Psoas muscle (tissue), 7 donors: ENCODE measurements at regions not wholly inside any gene's neighbourhood (a gene's known extent, or its start where the extent isn't known, plus 50 kb on each side); places are given as distances from the start of the nearest gene placed in this dataset.
"Not testable (repeated sequence)": the region's sequence is repeated elsewhere in the genome, so short reads cannot be mapped to it uniquely, and the experiment has no call there.

Source experiments
- ATAC-seq, 4 donors: fragments of 200-7000 bp; cut with Tn5 transposase; one replicate each; pipeline ENCODE4 v1.9.1; 2020; ENCODE audit warnings: moderate library complexity in 3 of 4, mild to moderate bottlenecking in 2 of 4
- DNase-seq, 2 donors: peaks; one replicate each; pipeline ENCODE4 v3.0.0-alpha.2; 2020
- H3K27ac ChIP-seq: fragments of 200-600 bp; one replicate; pipeline ENCODE4 v1.8.0; 2022
- H3K27me3 ChIP-seq, 3 donors: fragments of 200-600 bp in 1 of 3; one replicate each; pipeline versions ENCODE4 v1.6.1 to v1.8.0; 2013 to 2022; ENCODE audit warnings: low read length in 2 of 3, mild to moderate bottlenecking in 2 of 3, moderate library complexity in 1 of 3; ENCODE audit not compliant: insufficient read depth in 3 of 3
- H3K36me3 ChIP-seq, 2 donors: fragments of 200-600 bp in 1 of 2; one replicate each; pipeline versions ENCODE4 v1.6.1 to v1.8.0; 2013 to 2022; ENCODE audit warnings: low read depth in 1 of 2, mild to moderate bottlenecking in 1 of 2, moderate library complexity in 1 of 2; ENCODE audit not compliant: insufficient read depth in 1 of 2
- H3K4me1 ChIP-seq: fragments of 200-600 bp; one replicate; pipeline ENCODE4 v1.8.0; 2022
- H3K4me3 ChIP-seq: fragments of 200-600 bp; one replicate; pipeline ENCODE4 v1.8.0; 2022; ENCODE audit warnings: mild to moderate bottlenecking
- H3K9me3 ChIP-seq: fragments of 200-600 bp; one replicate; pipeline ENCODE4 v1.8.0; 2022
- WGBS, 3 donors: extraction: QIAGEN DNeasy Blood & Tissue Kit; methylation state at CpG; one replicate each; pipeline versions ENCODE4 v1.1.6 to v1.1.7; 2013; 5-methylcytosine and 5-hydroxymethylcytosine counted together
- intact Hi-C, 2 donors: fragments of 100-400 bp; cut with DNase I; formaldehyde crosslinking; loops; one replicate each; pipeline versions ENCODE4 v1.11.0 to v1.14.2; 2022
- TF ChIP-seq, protein P1 (sequence below): fragments of 200-600 bp; IDR thresholded peaks from one replicate; pipeline ENCODE4 v1.8.0; 2022; ENCODE audit warnings: antibody characterized with exemption
- donor health status: healthy with polysubstance abuse.
- donor health status: DM: no; HTN: no; CAD: no; lungs with moderate emphysema.
- donor health status: Bipolar disorder and iron deficiency.
- donor health status: healthy.
- donor health status: DM: yes; HTN: yes; CAD: no.
- donor health status: DM: no; HTN: no; CAD: no.
- donor health status: DM: yes; HTN: yes; CAD: no.

DNA sequence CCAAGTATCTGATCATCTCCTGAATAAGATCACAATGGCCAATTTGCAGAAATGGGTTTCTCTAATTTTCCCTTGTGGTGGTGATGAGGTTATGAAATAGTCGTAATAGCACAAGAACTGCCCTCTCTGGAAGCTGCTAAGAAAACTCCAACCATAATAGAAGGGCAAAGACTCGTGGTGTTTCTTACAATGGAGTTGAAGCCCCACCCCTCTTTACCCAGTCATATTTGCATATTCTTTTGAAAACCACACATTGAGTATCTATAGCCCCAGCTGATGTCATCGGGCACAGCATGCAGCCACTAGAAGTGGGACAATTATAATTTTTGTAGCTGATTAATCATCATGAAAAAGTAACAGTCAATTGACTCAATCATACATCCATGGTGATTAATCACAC lies 452.1 kb upstream of the POU3F2 start:
- intact Hi-C loops = no loop called here
- 69 to 74% (median 69%) methylated on average over 3 of the region's 3 CpGs for WGBS, 3 donors
- Histone ChIP-seq H3K27ac (no peak overlapping the region), H3K36me3 (no peaks in the 10 kb centered on the region), H3K4me1 (no peaks in the 10 kb centered on the region), H3K27me3 (no peaks in the 10 kb centered on the region), H3K9me3 (no peaks in the 10 kb centered on the region), H3K4me3 (no peak overlapping the region)
- TF ChIP-seq, protein P1, sequence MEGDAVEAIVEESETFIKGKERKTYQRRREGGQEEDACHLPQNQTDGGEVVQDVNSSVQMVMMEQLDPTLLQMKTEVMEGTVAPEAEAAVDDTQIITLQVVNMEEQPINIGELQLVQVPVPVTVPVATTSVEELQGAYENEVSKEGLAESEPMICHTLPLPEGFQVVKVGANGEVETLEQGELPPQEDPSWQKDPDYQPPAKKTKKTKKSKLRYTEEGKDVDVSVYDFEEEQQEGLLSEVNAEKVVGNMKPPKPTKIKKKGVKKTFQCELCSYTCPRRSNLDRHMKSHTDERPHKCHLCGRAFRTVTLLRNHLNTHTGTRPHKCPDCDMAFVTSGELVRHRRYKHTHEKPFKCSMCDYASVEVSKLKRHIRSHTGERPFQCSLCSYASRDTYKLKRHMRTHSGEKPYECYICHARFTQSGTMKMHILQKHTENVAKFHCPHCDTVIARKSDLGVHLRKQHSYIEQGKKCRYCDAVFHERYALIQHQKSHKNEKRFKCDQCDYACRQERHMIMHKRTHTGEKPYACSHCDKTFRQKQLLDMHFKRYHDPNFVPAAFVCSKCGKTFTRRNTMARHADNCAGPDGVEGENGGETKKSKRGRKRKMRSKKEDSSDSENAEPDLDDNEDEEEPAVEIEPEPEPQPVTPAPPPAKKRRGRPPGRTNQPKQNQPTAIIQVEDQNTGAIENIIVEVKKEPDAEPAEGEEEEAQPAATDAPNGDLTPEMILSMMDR = no peak
- ATAC-seq = no peak
- DNase-seq = no peak

DNA sequence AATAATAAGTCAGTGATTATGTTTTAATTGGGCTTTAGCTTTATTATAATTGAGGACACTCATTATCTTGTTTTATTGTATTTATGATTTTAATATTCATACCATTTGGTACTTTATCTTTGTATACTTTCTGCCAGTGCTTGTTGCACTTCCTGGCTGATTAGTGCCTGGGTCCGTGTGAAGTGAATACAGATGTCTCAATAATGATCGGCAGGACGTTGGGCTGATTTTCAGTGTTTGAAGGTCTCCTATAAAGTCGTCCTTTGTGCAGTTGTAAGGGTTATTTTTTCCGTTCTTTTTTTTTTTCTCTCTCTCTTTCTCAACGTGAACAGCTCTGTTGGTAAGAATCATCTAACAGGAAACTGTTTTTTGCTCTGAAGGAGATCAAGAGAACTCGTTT lies 450.0 kb upstream of the POU3F2 start:
- TF ChIP-seq, protein P1 = no peak
- 47 to 49% (median 48%) methylated on average over 7 of the region's 7 CpGs for WGBS, 3 donors
- H3K36me3 ChIP-seq = no peaks in the 10 kb centered on the region
- intact Hi-C loops = no loop called here
- H3K4me3 ChIP-seq = no peak overlapping the region
- DNase-seq = no peak
- no peaks in the 10 kb centered on the region for H3K4me1 ChIP-seq
- no peaks in the 10 kb centered on the region for H3K9me3 ChIP-seq
- ATAC-seq = no peak
- H3K27ac ChIP-seq = no peak overlapping the region
- H3K27me3 ChIP-seq = no peaks in the 10 kb centered on the region

DNA sequence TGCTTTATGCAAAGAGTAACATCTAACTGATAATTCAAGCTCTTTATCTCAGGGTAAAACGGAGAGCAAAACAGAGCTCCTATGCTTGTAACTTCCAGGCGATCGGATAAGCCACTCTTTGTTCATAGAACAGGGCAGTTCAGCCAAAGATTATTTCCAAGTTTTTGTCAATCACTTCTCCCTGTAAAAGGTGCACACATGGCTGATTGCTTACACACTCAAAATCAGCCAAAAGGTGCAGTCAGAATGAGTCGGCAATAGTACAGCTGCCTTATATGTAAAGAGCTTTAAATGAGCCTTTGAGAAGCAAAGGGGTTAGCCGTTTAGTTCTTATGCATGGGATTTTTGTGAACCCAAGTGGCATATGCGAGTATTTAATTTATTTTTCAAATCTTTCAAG lies 449.6 kb upstream of the POU3F2 start:
- ATAC-seq = no peak

DNA sequence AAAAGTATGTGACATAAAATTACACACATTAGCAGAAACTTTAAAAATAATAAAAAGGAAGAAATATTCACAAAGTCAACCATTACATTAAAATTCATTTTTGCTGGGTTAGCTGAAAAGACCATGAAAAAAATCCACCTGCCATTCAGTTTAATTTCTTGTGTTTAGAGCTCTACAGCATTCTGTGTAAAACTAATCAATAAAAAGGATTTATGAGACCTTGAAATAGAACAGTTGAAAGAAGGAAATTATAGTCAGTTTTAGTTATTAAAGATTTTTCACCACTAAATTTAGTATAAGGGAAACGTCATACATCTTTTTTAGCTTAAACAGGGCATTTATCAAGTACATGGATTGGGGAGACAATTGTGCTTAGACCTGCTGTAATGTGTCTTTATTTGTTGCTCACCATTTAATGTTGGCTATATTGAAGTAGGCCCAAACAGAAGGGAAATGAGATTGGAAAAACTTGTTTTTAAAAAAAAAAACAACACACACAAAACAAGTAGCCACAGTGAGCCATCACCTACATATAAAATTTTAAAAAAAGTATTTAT lies 438.7 kb upstream of the POU3F2 start:
- TF ChIP-seq, protein P1 = no peak
- Histone ChIP-seq H3K4me1 (no peaks in the 10 kb centered on the region), H3K4me3 (no peak overlapping the region), H3K27ac (no peak overlapping the region), H3K9me3 (no peaks in the 10 kb centered on the region), H3K27me3 (no peaks in the 10 kb centered on the region), H3K36me3 (no peaks in the 10 kb centered on the region)
- no peak for ATAC-seq
- DNase-seq = no peak
- intact Hi-C loops = no loop called here
- 36 to 51% (median 41%) methylated on average over 1 of the region's 1 CpG for WGBS, 3 donors

More for the DNA sequence above, 449.6 kb upstream of the POU3F2 start:
- DNase-seq = no peak
- TF ChIP-seq, protein P1 = no peak
- no peaks in the 10 kb centered on the region for H3K27me3 ChIP-seq
- H3K4me1 ChIP-seq = no peaks in the 10 kb centered on the region
- H3K4me3 ChIP-seq = no peak overlapping the region
- intact Hi-C loops = no loop called here
- no peaks in the 10 kb centered on the region for H3K36me3 ChIP-seq
- no peak overlapping the region for H3K27ac ChIP-seq
- 75 to 79% (median 75%) methylated on average over 6 of the region's 6 CpGs for WGBS, 3 donors
- no peaks in the 10 kb centered on the region for H3K9me3 ChIP-seq

DNA sequence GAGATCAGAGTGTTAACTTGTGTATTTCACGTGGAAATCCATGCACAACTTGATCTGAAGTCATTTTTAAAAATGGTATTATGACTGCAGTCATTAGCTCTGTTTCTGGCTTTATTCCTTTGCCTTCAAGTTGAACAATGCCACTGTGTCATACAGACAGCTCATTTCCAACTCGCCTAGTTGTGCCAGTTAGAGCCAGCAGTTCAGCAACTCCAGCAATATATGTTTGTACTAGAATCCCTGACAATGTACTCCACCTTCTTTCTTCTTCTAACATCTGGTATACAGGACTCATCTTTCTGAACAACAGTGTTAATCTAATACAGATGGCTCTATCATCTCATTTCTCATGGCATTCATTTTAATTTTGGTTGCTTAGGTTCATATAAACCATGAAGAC lies 418.3 kb upstream of the POU3F2 start:
- H3K36me3 ChIP-seq = no peaks in the 10 kb centered on the region
- no peaks in the 10 kb centered on the region for H3K4me1 ChIP-seq
- DNase-seq (no peak), ATAC-seq (no peak)
- TF ChIP-seq, protein P1 = no peak
- intact Hi-C loops = no loop called here
- H3K27ac ChIP-seq = no peak overlapping the region
- H3K9me3 ChIP-seq = no peaks in the 10 kb centered on the region
- no peaks in the 10 kb centered on the region for H3K27me3 ChIP-seq
- 77 to 79% (median 78%) methylated on average over 2 of the region's 2 CpGs for WGBS, 3 donors
- no peak overlapping the region for H3K4me3 ChIP-seq

DNA sequence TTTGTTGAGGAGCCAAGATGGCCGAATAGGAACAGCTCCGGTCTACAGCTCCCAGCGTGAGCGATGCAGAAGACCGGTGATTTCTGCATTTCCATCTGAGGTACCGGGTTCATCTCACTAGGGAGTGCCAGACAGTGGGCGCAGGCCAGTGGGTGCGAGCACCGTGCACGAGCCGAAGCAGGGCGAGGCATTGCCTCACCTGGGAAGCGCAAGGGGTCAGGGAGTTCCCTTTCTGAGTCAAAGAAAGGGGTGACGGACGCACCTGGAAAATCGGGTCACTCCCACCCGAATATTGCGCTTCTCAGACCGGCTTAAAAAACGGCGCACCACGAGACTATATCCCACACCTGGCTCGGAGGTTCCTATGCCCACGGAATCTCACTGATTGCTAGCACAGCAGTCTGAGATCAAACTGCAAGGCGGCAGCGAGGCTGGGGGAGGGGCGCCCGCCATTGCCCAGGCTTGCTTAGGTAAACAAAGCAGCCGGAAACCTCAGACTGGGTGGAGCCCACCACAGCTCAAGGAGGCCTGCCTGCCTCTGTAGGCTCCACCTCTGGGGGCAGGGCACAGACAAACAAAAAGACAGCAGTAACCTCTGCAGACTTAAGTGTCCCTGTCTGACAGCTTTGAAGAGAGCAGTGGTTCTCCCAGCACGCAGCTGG lies 417.7 kb upstream of the POU3F2 start:
- H3K27ac ChIP-seq, H3K9me3 ChIP-seq, DNase-seq, H3K27me3 ChIP-seq, intact Hi-C loops, ATAC-seq, H3K4me1 ChIP-seq, H3K4me3 ChIP-seq, H3K36me3 ChIP-seq: not testable (repeated sequence)
- 82 to 85% (median 82%) methylated on average over 26 to 29 of the region's 30 CpGs for WGBS, 3 donors
